GM18870 (cell line): ENCODE measurements at regions not wholly inside any gene's neighbourhood (a gene's known extent, or its start where the extent isn't known, plus 50 kb on each side); places are given as distances from the start of the nearest gene placed in this dataset.

Experiments
- ATAC-seq: cut with Tn5 transposase; IDR thresholded peaks from one replicate; pipeline ENCODE4 v1.9.1; 2021; ENCODE audit warnings: moderate library complexity; ENCODE audit not compliant: unreplicated experiment

DNA sequence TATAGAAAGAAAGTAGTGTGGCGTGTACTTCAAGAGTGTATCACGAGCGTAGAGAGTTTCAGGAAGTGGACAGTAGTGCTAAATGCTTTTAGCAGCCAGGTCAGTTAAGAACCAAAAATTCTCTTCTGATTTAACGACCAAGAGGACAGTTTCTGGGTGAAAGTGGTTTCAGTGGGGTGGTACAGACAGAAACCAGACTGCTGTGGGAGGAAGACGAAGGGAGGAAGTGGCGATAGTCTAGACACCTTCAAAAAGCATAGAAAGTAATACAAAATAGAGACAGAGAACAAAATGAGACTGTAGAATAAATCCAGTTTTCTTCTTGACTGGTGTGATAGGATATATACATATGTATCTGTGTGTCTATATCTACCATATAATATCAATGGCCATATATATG lies 93.5 kb downstream of the MBL2 start:
- no peak for ATAC-seq

DNA sequence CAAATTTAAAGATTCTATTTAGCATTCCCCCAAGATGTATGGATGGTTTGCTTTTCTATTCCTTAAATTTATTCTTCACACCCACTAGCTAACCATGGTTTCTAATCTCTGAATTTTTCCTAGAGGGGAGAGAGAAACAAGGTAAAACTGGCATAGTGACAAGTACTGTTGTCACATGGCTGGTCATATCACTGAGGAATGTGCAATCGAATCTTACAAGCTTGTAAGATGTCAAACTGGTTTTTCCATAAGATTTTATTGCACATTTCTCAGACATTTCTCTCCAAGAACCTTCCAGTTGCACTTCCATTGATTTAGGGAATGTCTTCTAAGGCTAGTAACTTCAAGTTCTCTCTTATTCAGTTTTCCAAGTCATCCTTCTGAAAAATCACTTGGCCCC lies 89.8 kb downstream of the MBL2 start:
- ATAC-seq, result no peak

DNA sequence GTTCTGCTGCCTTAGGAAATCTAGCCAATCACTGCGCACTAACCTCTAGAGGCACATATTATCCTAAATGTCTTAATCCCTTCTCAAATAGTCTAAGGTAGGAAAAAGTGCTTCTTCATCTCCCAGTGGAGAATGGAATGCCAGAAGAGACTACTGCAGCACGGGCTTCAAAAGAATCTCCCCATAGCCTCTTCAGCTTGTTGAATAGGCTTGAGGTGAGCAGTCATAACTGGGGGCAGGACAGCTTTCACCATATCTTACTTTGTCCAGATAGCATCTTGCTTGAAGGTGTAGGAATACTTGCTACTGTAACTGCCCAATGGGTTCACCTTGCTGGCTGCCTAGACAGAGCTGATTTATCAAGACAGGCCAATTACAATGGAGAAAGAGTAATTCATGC lies 88.8 kb downstream of the MBL2 start:
- ATAC-seq, result no peak

DNA sequence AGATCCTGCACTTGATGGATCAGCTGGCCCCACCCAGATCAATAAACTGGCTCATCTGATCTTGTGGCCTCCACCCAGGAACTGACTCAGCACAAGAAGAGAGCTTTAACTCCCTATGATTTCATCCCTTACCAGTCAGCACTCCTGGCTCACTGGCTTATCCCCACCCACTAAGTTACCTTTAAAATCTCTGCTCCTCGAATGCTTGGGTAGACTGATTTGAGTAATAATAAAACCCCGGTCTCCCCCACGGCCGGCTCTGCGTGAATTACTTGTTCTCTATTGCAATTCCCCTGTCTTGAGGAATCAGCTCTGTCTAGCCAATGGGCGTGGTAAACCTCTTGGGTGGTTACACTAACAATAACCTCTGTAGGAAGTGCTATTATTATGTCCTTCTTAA lies 83.7 kb downstream of the MBL2 start:
- ATAC-seq, result no peak

DNA sequence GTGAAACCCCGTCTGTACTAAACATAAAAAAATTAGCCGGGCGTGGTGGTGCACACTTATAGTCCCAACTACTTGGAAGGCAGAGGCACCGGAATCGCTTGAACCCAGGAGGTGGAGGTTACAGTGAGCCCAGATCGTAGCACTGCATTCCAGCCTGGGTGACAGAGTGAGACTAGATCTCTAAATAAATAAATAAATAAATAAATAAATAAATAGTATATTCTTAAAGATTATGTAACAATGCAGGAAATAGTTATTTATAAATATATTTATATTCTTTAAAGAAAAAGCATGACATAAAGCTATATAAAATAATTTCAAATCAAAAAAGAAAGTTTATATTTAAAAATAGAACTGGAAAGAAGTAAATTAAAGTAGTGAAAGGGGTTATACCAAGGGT lies 76.4 kb downstream of the MBL2 start:
- ATAC-seq, result no peak

DNA sequence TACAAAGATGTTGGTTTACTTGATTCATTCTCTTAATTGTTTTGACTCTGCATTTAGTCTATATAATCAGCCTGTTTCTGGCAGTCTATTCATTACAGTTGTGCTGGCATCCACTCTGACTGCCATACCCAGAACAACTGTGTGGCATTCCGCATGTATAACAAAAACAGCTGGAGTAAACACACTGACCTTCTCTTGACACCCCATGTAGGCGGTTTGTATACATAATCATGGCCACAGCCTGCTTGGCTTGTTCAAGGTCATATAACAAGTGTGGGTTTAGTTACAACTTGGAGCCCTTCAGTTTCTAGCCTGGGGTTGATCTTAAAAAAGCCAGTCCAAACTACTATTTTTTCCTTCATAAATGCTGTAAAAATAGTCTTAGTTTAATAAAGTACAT lies 70.9 kb downstream of the MBL2 start:
- no peak for ATAC-seq

DNA sequence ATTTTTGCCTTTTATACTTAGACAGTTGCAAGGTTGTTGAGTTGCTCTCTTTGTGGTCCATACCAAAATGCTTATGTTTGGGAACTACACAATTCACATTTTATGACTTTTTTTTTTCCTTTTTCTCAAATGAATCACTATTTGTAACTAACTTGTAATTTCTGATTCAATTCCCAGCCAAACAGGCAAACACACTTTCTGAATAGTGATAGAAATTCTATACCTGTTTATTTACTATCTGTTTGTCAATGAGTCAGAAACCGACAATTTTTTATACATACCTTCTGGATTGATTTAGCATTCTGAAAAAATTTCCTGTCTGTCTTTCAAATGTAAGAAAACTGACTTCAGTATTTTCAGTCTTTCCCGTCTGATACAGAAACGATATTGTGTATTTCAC lies 69.1 kb downstream of the MBL2 start:
- ATAC-seq, result no peak

DNA sequence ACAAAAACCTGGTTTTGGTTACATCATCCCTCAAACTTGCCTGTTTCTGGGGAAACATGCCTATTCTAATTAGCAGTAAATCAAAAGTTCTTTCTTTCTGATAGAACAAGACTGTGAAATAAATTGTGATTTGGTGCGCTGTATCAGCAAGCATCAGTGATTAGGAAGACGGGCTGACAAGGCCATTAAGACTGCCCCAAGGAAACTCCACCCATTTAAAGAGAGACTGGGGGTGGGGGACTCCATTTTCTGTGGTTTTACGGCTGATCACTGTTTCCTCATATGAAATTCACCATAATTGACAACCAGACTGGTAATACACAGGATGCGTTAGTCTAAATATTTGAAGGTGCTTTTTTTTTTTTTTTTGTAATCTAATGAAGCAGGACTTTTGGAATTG lies 68.7 kb downstream of the MBL2 start:
- no peak for ATAC-seq

DNA sequence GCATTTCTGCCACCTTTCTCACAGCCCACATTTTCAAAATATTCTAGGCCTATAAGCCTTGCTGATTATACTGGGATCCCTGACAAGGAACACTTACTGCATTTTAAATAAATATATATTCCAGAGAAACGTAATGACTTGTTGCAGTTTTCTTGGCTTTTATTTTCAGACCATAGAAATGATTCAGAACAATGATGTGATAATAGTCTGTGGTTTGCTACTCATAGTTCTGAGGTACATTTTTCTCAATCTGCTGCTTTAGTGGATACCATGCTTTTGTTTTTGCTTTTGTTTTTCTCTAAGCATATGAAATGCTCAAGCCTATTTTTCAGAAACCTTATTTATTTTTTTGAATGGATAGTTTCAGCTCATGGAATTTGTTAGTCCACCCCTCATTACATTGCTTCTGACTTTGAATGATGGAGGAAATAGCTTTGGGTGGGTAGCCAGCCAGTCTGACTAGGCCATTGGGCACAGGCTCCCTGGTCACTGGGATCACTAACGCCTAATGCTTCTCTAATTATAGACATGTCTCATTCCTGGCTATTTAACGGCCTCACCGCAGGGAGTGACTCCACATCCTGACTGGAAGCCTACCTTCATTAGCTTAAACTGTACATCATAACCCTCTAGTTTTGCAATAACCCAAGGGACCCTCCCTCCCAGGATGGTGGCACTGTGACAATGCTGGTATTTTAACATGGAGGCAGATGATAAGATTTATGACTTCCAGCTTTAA lies 66.1 kb downstream of the MBL2 start:
- no peak for ATAC-seq
